Esophagus squamous epithelium (tissue), 4 donors: ENCODE measurements at regions not wholly inside any gene's neighbourhood (a gene's known extent, or its start where the extent isn't known, plus 50 kb on each side); places are given as distances from the start of the nearest gene placed in this dataset.

Source experiments
- CTCF ChIP-seq, 6 experiments: fragments of 450-650 bp in 4 of 6; fragments of 200-600 bp in 2 of 6; sonication (generic) in 2 of 6; IDR thresholded peaks; one replicate each; pipeline ENCODE4 v1.5.1; 2016 to 2019; ENCODE audit warnings: antibody characterized with exemption in 6 of 6, mild to moderate bottlenecking in 4 of 6, moderate library complexity in 4 of 6
- POLR2A ChIP-seq, 4 donors: fragments of 450-650 bp; IDR thresholded peaks; one replicate each; pipeline ENCODE4 v1.6.1; 2017; ENCODE audit warnings: antibody characterized with exemption in 4 of 4, mild to moderate bottlenecking in 4 of 4, moderate library complexity in 3 of 4

DNA sequence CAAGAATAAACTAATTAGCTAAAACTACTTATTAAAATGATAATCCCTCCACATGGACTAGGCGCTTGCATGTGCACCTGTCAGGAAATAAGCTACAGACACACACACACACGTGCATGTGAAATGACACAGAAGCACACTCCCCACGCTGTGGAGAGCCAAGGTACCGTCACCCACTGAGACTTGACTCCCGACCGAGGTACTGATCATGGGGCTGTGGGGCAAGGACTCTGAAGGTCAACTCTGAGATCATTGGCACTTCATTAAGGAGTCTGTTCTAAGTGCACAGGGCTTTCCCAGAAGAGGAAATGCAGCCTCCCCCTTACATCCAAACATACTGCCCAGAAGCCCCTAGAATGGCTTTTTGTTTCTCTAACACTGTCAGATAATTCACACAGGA, 264.4 kb upstream of the WWC1 start:
- TF ChIP-seq POLR2A (IDR thresholded peaks at IDR 0.05) (no peak), CTCF (IDR thresholded peaks at IDR 0.05) (no peak)
